HG02588 (cell line): ENCODE measurements at regions not wholly inside any gene's neighbourhood (a gene's known extent, or its start where the extent isn't known, plus 50 kb on each side); places are given as distances from the start of the nearest gene placed in this dataset.

Experiments
- ATAC-seq: cut with Tn5 transposase; IDR thresholded peaks from one replicate; pipeline ENCODE4 v1.9.1; 2021; ENCODE audit warnings: mild to moderate bottlenecking, moderate library complexity; ENCODE audit not compliant: unreplicated experiment

DNA sequence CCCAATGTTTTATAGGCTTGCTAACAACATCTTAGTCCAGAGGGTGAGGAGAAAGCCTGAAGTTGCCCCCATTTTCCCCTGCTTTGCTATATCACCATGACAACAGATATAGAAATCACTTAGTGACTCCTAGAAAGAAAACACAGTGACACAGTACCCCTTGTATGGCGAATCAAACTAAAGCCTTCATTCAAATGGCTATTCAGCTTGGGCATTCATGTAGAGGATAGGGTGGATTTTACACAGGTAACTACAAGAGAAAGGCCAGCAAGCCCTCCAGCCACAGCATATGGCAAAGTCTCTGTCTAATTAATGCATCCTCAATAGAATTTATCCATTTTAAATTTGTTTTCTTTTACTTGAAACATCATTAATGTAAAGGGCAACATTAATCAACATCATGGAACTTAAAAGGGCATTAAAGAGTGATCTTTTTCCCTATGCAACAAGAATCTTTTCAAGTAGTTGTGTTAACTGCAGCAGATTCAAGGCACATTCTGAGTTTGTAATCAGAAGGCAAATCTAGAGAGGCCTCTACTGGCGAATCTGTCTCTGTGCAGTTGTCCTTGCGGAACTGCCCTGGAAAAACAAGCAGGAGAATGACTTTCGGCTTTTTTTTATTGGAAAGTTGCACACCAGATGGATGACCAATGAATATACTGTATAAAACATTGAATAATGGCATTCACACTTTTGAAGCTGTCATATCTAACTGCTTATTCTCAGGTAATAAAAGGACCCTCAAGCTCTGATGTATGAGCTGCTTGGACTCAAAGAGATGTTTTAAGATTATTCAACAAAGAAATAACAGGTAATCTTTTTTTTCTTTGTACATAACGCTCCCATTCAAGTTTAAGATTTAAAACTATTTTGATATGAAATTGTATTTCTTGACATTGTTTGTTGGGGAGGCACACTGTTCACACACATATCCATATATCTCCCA, 621.7 kb upstream of the AGTR1 start:
- no peak for ATAC-seq

DNA sequence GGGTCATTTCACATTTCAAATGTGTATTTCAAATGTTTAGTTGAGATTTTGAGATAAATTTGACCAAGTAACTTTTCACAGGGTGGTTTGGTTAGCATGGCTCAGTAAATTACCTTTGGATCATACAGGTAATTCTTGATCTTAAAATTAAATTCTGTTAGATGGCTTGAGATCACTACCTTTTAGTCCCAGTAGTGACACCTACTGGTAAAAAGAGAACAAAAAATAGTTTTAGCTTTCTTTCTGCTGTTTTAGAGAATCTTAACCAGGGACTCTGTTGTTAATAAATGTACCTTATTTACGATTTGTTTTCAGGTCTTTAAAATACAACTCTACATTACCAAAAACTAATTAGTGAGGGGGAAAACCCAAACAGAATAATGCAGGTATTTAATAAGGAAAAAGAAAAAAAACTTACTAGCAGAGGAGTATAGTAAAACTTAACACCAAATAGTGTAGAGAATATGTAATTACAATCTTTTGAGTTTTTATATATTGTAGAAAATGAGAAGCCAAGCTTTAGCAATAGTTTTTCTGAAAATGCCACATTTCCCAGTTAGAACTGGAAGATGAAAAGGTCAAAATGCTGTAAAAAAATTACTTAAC, 620.3 kb upstream of the AGTR1 start:
- no peak for ATAC-seq

DNA sequence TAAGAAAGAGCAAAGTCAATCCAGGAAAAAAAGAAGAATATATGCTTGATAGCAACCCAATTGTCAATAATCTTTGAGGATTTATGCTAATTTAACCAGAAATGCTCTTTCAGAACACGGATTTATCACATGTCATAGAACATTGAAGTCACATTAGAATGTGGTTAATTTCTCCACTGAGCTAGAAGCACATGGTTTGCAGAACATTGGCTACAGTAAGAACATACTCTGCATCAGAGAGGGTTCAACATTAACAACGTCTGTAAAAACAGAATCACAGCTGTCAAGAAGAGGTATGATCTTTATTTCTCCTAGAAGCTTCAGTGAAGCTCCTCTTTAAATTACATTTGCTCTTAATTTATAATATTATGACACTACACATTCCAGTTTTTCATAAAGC, 619.7 kb upstream of the AGTR1 start:
- ATAC-seq: no peak

DNA sequence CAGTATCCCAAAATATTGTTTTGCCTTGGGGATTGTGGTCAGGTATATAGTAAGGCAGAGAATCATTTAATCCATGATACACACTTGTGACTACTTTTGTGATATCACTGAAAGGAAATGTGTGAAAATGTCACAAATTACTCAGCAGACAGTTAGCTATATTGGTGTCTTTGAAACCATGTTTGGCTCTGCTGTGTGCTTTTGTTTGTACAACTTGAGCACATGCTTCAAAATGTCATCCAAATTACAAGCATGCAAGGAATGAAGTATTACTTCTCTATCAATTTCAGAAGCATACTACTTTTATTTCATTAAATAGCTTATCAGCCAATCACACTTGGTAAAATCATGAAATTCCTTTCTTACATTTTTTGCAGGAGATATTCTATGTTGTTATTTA, 619.0 kb upstream of the AGTR1 start:
- no peak for ATAC-seq

DNA sequence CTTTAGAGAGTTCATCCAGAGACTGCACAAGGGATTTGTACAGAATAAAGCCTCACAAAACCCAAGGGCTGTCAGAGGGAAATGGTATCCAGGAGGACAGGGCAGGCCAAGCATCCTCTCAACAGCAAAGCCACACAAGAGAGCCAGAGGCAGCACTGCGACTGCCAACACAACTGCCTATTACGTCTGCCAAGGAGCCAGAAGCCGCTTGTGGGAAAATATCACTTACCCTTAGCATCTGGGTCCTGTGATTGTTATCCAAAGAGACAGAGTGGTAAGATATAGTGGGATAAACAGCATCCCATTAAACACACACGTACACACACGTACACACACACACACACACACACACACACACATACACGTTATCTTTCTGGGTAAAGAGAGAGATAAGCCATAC, 618.3 kb upstream of the AGTR1 start:
- no peak for ATAC-seq

DNA sequence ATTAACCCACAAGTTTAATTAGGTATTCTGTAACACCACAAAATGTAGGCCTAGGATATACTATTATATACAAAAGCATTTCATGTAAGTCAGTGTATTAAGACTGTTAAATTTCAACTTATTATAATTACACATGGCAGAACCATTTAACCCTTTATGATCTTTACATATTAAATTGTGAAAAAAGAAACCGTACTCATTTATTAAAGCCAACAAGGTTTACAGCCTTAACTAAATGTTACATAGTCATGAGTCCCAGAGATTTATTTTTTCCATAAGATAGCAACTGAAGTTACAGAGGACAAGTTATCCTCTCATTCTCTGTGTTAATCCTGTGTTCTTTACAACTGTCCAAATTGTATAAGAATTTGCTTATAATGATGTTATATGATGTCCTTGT, 615.8 kb upstream of the AGTR1 start:
- ATAC-seq: no peak

DNA sequence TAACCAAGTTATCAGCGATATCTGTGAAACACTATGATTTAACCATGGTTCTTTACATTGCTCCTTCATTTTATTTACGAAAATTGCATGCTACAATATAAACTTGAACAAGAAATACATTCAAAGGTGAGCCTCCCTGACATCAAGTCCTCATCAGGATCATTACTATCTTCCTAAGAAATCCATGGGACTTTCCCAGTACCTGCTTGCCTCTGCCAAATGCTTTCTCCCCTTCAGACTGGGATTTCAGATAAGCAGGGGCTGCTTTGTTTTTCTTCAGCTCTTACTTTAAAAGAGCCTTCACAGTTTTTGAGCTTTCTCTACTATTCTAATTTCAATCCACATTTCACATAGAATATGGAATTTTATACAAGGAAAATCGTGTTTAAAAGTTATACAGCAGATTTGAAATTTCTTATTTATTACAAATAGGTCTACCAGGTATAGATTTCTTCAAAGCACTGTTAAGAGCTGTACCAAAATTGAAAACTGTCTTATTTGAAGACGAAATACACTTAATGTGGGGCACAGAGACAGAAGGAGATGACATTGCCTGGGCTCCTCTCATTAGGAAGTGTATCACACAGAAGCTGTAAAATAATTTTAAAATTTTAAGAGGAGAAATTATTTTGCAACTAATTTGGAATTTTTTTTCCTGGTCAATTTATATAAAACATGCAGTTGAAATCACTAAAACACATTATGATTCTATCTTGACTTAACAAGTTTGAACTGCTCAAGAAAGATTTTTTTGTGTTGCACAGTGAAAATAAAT, 615.0 kb upstream of the AGTR1 start:
- no peak for ATAC-seq

DNA sequence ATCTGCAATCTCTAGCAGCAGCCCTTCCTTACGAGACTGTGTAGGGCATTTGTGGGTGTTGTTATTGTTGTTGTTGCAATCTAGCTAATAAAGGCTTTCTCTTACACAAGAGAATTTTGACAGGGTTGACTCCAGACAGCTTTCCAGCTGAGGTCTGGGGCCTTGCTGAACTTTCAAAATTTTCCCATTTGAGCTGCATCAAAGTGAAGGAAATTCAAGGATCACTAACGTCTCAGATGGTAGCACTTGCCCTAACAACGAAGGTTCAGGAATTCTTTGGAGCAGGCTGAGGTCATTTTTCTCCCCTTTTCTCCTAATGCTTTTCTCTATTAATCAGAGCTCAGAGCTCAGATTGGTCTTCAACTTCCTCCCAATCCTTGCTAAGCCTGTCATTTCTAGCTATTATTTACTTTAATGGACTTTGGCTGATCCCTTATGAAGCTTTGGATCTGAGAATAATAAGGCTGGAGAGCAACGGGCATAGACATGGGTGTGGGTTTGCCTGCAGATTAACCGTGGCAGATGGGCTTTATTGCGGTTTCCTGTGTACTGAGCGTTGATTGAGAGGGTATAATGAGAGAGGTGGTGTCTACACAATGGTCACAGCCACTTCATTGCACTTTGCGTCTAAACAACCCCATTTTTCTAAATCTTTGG, 614.0 kb upstream of the AGTR1 start:
- no peak for ATAC-seq

DNA sequence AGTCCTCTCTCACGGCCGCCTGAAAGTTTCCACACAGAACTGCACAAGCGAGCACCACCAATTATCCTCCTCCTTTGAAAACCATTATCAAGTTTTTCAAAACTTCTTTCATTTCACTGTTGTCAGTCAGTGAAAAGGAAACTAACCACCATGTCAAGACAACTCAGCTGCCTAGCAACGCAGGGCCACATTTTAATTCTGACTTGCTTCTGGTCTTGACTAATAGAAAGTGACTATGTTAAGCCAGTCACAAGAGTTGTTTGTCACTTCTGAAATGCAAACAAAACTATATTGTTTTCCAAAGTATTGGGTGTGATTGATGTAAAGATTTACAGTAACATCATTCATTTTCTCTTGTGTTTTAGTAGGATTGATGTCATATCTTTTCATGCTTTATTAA, 612.8 kb upstream of the AGTR1 start:
- ATAC-seq: peak; percentile 92

DNA sequence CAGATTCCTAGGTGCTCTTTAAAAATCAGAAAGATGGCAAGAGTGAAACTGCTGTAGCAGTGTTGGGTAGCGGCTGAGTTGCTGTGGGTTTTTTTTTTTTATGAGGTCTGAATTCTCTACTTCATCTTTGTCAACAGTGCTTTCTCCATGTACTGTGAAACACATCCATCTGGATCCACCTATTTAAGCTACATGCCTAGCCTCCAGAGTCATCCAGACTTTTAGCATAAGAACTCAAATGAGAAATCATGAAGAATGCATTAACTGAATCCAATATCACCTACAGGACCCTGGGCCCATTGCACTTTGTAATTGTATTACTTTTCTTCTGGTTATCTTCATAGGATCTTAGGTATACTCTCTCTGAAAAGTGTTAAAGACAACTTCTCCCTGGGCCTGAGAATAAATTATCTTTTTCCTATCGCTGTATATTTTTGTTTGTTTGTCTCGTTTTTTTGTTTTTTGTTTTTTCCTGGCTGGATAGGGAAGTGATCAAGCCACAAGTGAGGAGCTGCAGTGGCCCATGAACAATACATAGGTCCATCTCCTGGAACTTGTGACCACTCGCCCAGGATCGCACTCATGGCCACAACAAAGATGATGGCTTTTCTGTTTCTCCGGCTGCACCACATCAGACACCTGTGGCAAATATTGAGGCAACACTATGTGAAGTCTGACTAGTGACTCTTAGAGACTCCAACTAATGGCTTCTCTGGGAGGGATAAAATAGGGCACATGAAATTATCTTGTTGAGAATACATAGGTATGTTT, 609.9 kb upstream of the AGTR1 start:
- no peak for ATAC-seq

DNA sequence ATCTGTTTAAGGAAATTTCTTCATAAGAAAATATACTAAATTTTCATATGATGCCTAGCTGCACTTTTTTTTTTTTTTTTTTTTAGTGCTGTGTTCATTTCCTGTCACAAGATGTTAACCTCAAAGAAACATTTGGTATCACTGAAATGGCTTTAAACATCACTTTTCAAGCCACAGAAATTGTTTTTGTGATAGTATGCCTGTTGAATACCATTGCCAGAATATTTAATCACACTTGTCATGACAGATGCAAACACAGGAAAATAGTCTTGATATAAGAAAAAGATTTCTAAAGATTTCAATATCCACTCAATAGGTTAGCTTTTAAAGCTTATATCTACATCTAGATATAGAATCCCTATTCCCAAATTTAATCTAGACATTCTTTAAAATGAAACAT, 608.5 kb upstream of the AGTR1 start:
- no peak for ATAC-seq

DNA sequence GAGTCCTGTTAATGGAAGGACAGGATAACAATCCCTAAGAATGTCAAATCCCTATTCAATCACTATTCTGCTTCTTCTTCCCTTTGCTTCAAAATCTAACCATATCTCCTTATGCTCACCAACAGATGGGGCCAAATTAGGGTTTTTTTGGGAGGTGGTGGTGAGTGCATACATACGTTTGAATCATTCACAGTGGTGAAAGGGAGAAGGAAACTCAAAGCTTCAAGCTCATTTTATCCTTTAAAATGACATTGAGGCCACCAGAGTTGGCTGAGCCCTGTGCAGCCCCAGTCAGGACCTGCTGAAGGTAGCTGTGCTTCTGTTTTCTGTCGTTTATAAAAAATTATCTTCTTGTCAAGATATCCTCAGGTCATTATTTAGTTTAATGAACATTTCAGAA, 607.5 kb upstream of the AGTR1 start:
- ATAC-seq: no peak

DNA sequence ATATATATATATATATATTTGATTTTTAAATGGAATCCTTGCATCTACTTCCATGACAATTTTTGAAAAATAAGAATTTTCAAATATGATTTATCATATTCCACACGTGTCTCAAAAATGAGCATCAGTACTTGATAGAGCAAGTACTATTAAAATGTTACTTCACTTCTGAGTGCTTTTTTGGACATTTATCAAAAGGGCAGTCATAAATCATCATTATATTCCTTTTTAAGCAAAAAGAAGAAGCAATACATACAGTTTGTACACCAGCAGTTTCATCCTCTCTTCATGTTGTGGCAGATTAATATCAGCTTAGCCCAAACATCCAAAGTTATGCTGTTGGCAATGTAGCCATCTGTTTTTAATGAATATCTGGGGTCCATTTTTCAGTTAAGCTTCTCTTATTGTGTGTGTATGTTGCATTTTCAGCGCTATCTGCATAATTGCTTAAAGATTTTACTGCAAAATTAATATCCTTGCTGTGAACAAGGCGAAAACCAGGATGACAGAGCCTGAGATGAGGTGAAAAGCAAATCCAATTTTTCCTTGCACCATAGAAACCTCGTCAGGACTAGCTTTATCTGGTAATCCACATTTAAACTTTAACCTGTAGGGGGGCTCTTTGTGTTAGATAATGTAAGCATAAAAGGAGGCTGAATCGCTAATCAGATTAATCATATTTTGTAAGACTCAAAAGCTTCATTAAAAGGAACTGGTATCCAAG, 604.9 kb upstream of the AGTR1 start:
- no peak for ATAC-seq

DNA sequence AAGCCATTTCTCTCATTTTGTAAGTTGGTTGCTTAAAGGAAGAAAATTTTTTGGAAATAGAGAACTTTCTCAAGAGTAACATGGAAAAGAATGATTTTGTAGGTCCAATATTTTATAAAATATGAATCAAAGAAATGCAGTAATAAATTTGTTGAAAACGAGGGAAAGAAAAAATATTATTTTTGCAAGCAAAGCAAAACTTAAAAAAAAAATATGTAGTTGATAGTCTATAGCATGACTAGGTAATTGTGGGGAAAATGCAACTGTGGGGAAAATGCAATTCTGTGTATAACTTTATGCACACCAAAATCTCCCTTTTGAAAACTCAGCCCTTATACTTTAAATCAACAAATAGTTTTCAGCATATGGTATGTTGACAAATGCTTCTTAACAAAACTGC, 604.0 kb upstream of the AGTR1 start:
- ATAC-seq: no peak

DNA sequence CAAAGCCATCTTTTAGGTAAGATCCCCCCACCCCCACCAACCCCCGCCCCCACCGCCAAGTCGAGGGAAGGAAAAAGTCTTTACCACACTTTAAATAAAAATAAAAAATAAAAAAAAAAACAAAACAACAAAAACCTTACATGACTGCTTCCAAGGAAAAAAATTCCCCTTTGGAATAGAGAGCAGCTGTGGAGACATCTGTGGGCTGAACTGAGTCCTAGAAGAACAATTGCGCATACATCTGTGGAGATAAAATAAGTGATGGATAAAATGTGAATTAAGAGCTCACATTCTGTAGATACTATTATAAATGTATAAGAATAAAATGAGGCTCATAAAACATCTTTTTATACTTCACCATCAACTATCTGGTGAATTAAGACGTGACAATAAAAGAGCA, 601.7 kb upstream of the AGTR1 start:
- no peak for ATAC-seq

DNA sequence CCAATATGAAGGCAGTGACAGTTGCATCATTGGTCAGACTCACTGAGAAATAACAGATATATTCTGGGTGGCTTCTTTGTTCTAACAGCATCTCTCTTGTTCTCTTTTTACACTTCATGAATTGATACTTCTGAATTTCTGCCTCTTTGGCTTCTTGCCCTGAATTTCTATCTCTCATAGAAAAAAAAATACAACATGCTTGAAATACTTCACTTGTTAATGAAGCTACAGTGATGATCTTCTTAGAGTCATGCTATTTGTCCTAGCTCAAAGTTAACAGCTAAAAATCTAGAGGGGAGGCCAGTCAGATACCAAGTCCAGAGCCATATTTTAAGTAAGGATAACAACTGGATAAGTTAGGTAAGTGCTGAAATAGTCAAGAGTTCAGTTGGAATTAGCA, 597.2 kb upstream of the AGTR1 start:
- ATAC-seq: no peak

DNA sequence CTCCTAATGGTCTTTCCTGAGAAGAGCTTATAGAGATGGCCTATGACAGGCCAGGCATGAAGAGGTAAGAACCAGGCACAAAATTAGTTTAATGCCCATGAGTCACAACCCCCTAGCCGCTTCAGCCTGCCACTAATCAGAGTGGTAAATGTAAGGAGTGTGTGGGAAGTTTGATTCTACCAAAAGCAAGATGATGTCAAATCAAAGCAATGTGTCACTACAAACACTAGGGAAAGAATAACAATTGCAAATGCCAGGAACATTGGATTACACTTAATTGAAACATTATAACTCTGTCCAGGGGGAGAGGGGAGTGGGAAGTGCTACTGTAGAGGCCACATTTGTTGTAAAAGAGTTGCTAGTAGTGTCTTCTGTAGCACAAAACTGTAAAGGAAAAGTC, 596.6 kb upstream of the AGTR1 start:
- ATAC-seq: no peak

DNA sequence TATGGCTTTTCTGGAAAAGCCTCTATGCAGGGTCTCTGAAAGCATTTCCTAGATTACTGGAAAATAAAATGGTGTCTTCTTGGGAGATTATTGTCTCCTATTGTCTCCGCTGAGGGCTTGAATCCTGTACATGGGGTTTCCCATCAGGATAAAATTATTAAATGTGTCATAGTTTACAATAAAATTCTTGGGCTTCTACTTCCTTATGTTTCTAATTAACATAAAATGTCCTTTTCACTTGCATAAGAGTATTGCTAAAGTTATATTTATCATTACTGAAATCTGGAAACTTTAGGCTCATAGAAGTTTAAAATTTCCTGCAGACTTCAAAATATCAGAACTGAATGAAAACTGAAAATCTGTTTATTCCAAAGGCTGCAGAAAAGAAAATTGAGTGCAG, 595.5 kb upstream of the AGTR1 start:
- no peak for ATAC-seq

DNA sequence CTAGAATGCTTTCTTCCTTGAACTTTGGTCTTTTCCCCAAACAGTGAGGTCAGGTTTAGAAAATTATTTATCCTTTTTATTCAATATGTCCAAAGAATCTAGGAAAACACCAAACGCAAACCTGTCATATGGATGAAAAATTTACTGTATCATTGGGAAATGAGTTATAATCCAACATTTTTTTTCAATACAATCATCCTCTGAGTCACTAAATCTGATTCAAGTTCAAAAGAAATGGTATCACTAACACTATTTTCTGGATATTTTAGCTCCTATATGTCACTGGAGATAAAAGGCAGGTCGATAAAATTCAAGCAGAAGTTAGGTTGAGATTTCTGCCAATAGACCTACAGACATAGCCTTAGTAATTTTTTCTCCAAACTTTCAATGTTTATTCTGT, 591.6 kb upstream of the AGTR1 start:
- ATAC-seq: no peak

DNA sequence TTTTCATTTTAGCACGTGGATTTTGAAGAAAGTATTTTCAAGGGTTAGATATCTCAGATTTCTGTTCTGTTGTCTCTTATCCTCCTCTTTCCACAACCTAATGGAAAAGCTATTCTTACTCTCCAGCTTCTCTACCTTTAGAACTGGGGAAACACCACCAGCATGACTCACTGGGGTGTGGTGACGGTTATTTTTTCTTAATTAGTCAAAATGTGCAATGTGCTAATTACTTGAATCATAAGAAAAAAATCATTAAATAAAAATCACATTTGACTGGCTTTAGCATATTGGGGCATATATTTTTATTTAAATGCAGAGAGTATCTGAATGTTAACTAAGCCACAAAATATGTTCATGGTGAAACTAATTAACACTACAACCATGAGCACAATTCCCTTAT, 570.7 kb upstream of the AGTR1 start:
- ATAC-seq: no peak
